Muscle of leg (tissue), 3 donors: ENCODE measurements at regions not wholly inside any gene's neighbourhood (a gene's known extent, or its start where the extent isn't known, plus 50 kb on each side); places are given as distances from the start of the nearest gene placed in this dataset.

Source experiments
- DNase-seq: peaks from one replicate; pipeline ENCODE4 v3.0.0; 2013
- H3K27ac ChIP-seq: one replicate; pipeline ENCODE4 v1.5.1; 2013; ENCODE audit warnings: mild to moderate bottlenecking, low read length, control low read depth
- H3K27me3 ChIP-seq: one replicate; pipeline ENCODE4 v1.6.1; 2013; ENCODE audit warnings: low read length; ENCODE audit not compliant: control insufficient read depth, insufficient read depth
- H3K36me3 ChIP-seq: one replicate; pipeline ENCODE4 v1.6.1; 2013; ENCODE audit warnings: low read length; ENCODE audit not compliant: control insufficient read depth, insufficient read depth
- H3K4me1 ChIP-seq: one replicate; pipeline ENCODE4 v1.6.1; 2013; ENCODE audit warnings: low read length; ENCODE audit not compliant: control insufficient read depth, insufficient read depth
- H3K4me3 ChIP-seq: one replicate; pipeline ENCODE4 v1.5.1; 2013; ENCODE audit warnings: low read length, control low read depth
- H3K9me3 ChIP-seq: replicated peaks from 2 replicates; pipeline ENCODE4 v1.6.1; 2013; ENCODE audit warnings: low read depth, low read length; ENCODE audit not compliant: control insufficient read depth
- WGBS: methylation state at CpG from one replicate; pipeline ENCODE4 v1.1.5; 2013; ENCODE audit warnings: missing lambda C conversion rate; ENCODE audit not compliant: insufficient coverage; 5-methylcytosine and 5-hydroxymethylcytosine counted together

DNA sequence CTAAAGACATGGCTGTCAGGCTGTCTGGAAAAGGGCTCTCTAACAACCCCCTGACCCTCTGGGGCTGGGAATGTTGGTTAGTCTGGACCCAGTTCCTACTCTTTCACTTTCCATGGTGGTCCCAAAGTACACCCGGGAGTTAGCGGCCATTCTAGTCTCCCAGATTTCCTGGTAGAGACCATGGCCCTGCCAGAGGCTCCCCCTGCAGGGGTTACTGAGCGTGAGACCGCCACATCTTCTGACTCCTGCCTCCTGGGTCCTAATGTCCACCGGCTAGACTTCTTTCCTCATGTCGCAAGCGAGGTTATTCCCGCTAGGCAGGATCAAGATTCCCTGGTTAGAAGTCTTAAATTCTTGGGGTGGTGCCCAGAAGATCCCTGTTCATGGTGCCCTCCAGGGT is 540.0 kb upstream of the ROBO1 start:
- 87% methylated on average over 8 of the region's 8 CpGs for WGBS
- H3K36me3 ChIP-seq = no peaks in the 10 kb centered on the region
- no peak for DNase-seq
- no peaks in the 10 kb centered on the region for H3K4me1 ChIP-seq
- no peaks in the 10 kb centered on the region for H3K9me3 ChIP-seq
- H3K27ac ChIP-seq = no peak overlapping the region
- H3K27me3 ChIP-seq = no peaks in the 10 kb centered on the region
- H3K4me3 ChIP-seq = no peak overlapping the region

DNA sequence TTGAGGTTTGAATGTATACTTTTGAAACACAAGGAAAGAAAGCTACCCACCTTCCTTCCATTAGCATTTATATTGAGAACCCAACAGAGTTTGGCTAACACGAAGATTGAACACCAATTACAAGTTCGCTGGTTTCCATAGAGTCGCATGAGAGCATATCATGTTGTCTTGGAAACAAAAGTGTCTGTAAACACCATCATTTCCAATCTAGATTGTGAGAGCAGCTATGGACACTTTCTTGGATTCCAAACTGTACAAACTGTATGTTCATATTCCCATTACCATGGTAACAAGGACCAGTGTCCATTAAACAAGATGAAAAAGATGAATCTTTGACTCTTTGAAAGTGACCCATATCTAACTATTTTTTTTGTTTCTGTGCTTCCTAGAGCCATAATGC is 529.9 kb upstream of the ROBO1 start:
- Histone ChIP-seq H3K4me1 (no peaks in the 10 kb centered on the region), H3K27ac (no peak overlapping the region), H3K4me3 (no peak overlapping the region), H3K27me3 (no peaks in the 10 kb centered on the region), H3K9me3 (no peaks in the 10 kb centered on the region), H3K36me3 (no peaks in the 10 kb centered on the region)
- no CpG with 5 or more reads among the region's 3 CpGs for WGBS
- peak; percentile 47 for DNase-seq

DNA sequence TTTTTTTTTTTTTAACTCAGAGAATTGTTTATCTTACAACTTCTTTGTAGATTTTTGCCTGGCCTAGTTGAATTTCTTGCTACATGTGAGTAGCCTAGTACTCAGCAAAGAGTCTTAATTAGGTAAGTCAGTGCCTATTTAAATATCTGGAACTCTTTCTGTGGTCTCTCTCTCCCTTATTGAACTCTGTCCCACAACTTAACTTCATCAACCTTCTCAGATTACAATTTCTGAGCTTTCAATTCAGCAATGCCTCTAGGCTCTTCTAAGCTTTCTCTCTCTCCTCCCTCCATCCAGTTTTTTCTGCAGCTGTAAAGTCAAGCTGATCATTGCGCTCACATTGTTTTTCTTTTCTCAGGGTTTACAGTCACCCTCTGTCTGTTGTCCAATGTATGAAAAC is 517.6 kb upstream of the ROBO1 start:
- WGBS = no CpG with 5 or more reads among the region's 1 CpG
- H3K27ac ChIP-seq = no peak overlapping the region
- peak; percentile 12 for DNase-seq
- H3K27me3 ChIP-seq = no peaks in the 10 kb centered on the region
- H3K36me3 ChIP-seq = no peaks in the 10 kb centered on the region
- H3K4me1 ChIP-seq = no peaks in the 10 kb centered on the region
- H3K9me3 ChIP-seq = no peaks in the 10 kb centered on the region
- H3K4me3 ChIP-seq = no peak overlapping the region

DNA sequence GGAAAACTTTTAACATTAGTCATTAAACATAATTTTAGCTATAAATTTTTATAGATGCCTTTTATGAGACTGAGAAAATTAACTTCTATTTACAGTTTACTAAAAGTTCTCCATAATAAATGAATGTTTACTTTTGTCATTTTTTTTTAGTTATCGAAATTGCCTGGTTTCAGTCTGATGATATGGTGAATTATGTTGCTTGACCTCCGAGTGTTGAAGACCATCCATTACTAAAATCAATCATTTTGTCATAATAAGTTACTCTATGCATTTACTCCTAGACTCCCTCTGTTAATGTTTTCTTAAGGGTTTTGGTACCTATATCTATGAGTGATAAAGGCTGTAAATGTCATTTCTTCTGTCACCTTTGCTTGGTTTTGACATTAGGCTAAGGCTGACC is 516.0 kb upstream of the ROBO1 start:
- no peak overlapping the region for H3K4me3 ChIP-seq
- no CpG with 5 or more reads among the region's 2 CpGs for WGBS

DNA sequence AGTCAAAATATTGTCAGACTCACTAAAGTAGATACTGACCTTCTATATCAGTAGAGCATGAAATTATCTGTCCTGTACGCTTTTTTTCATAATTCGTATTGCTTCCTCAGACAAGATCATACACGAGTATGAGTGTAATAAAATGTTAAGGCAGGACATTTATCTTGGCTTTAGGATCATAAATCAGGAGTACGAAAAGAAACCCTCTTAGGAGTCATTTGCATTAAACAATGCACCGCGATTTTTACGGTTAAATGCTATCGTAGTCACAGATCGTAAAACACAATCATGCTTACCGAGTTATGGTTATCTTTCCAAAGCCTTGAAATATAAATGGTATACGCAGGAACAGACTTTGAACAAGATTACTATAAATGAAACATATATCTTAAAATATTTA is 510.3 kb upstream of the ROBO1 start:
- H3K4me3 ChIP-seq = no peak overlapping the region
- no peaks in the 10 kb centered on the region for H3K4me1 ChIP-seq
- H3K27me3 ChIP-seq = no peaks in the 10 kb centered on the region
- H3K27ac ChIP-seq = no peak overlapping the region
- H3K36me3 ChIP-seq = no peaks in the 10 kb centered on the region
- DNase-seq = no peak
- WGBS = no CpG with 5 or more reads among the region's 11 CpGs
- H3K9me3 ChIP-seq = no peaks in the 10 kb centered on the region

More for the DNA sequence above, 516.0 kb upstream of the ROBO1 start:
- H3K36me3 ChIP-seq = no peaks in the 10 kb centered on the region
- no peak for DNase-seq
- no peaks in the 10 kb centered on the region for H3K9me3 ChIP-seq
- no peak overlapping the region for H3K27ac ChIP-seq
- no peaks in the 10 kb centered on the region for H3K4me1 ChIP-seq
- no peaks in the 10 kb centered on the region for H3K27me3 ChIP-seq

DNA sequence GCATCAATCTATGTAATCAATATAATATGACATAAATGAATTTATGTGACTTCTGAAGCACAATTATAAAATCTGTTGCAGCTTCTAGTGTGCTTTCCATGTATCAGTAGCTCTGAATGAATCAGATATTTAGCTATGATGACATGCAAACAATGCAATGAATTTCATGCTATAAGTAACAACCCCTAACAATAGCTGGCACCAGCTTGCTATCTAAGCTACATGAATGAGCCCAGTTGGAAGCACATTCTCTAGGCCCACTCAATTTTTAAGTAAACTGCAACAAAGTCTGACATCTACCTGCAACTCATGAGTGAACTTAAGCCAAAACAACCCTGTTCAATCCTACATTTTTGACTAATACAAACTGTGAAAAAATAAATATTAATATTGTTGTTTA is 507.3 kb upstream of the ROBO1 start:
- H3K27me3 ChIP-seq = no peaks in the 10 kb centered on the region
- H3K4me1 ChIP-seq = no peaks in the 10 kb centered on the region
- no peak for DNase-seq
- no peaks in the 10 kb centered on the region for H3K36me3 ChIP-seq
- no peaks in the 10 kb centered on the region for H3K9me3 ChIP-seq
- no peak overlapping the region for H3K4me3 ChIP-seq
- no peak overlapping the region for H3K27ac ChIP-seq

DNA sequence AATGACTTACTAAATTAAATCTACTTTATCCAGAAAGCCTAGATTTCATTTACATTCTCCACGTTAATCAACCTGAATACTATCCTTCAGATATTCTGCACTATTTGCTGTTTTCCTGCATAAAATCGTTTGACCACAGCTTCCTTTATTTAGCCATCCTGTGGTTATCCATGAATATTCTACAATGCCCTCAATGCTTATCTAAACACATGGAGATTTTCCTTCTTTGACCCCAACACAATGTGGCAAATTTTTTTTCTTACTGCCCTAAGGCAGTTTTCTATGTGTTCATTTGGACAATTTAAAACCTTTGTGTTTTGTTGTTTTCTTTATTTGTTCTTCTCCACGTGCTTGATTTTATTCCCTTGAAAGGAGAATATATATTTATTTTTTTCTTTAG is 495.5 kb upstream of the ROBO1 start:
- Histone ChIP-seq H3K27ac (no peak overlapping the region), H3K27me3 (no peaks in the 10 kb centered on the region), H3K9me3 (no peaks in the 10 kb centered on the region), H3K4me1 (no peaks in the 10 kb centered on the region), H3K36me3 (no peaks in the 10 kb centered on the region), H3K4me3 (no peak overlapping the region)
- WGBS = 60% methylated on average over 2 of the region's 3 CpGs
- no peak for DNase-seq

DNA sequence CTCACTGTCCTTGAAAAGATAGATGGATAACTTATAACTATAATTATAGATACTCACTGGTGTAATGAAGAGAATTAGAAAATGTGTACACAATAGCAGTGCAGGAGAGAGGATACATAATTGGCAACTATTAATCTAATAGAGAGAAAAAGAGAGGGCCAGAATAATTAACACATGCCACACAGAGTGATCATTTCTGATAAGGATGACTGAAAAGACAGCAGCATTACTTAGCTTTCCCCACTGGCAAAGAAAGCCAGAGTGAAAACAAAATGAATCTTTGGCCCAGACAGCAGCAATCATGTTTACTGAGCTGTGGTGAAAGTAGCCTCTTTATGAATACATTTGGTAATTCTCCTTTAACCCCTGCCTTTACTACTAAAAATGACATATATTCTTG is 493.3 kb upstream of the ROBO1 start:
- no peak overlapping the region for H3K4me3 ChIP-seq
- H3K4me1 ChIP-seq = no peaks in the 10 kb centered on the region
- H3K9me3 ChIP-seq = no peaks in the 10 kb centered on the region
- H3K27me3 ChIP-seq = no peaks in the 10 kb centered on the region
- no peaks in the 10 kb centered on the region for H3K36me3 ChIP-seq
- H3K27ac ChIP-seq = no peak overlapping the region
- no peak for DNase-seq

DNA sequence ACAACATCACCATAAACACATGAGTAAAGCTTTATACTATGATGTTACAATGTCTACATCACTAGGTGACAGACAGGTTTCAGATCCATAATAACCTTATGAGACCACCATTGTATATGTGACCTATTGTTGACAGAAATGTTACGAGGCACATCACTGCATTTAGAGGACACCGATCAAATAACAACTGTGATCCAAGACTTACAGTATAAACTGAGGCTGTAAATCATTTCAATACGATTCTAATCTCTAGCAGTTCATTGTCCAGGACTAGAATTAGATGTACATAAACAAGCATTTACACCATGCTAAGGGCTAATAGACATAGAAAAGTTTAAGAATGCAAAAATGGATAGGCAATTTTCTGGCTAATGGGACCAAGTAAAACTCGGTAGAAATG is 491.9 kb upstream of the ROBO1 start:
- Histone ChIP-seq H3K4me3 (no peak overlapping the region), H3K27me3 (no peaks in the 10 kb centered on the region), H3K27ac (no peak overlapping the region), H3K4me1 (no peaks in the 10 kb centered on the region), H3K36me3 (no peaks in the 10 kb centered on the region), H3K9me3 (no peaks in the 10 kb centered on the region)
- WGBS = no CpG with 5 or more reads among the region's 4 CpGs
- DNase-seq = no peak

DNA sequence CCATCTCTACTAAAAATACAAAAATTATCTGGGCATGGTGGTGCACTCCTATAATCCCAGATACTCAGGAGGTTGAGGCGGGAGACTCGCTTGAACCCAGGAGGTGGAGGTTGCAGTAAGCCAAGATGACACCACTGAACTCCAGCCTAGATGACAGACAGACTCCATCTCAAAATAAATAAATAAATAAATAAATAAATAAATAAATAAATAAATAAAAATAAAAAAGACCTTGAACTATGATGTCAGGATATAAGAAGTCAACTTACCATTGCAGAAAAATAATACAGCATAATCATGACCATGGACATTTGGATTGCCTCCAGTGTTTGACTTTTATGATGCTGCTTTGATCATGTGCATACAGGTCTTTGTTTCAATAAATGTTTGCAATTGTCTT is 484.3 kb upstream of the ROBO1 start:
- Histone ChIP-seq H3K27ac (no peak overlapping the region), H3K9me3 (no peaks in the 10 kb centered on the region), H3K4me1 (no peaks in the 10 kb centered on the region), H3K4me3 (no peak overlapping the region), H3K36me3 (no peaks in the 10 kb centered on the region), H3K27me3 (no peaks in the 10 kb centered on the region)
- WGBS = no CpG with 5 or more reads among the region's 2 CpGs
- DNase-seq = no peak

DNA sequence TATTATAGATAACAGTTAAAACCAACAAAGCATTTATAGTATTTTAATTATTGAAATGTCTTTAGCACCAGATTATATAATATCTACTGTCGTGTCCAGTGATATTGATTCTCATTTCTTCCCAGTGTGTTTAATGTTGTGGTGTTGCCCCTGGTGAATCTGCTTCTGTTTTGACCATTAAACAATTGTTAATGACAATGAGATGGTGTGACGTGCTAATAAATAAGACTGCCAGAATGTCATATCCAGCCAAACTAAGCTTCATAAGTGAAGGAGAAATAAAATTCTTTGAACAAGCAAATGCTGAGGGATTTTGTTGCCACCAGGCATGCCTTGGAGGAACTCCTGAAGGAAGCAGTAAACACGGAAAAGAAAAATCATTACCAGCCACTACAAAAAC is 480.0 kb upstream of the ROBO1 start:
- no peak overlapping the region for H3K27ac ChIP-seq
- no CpG with 5 or more reads among the region's 3 CpGs for WGBS
- no peaks in the 10 kb centered on the region for H3K36me3 ChIP-seq
- H3K9me3 ChIP-seq = no peaks in the 10 kb centered on the region
- no peak for DNase-seq
- no peaks in the 10 kb centered on the region for H3K4me1 ChIP-seq
- H3K27me3 ChIP-seq = no peaks in the 10 kb centered on the region
- H3K4me3 ChIP-seq = no peak overlapping the region
